ENCODE measurements at regions not wholly inside any gene's neighbourhood (a gene's known extent, or its start where the extent isn't known, plus 50 kb on each side); places are given as distances from the start of the nearest gene placed in this dataset.

DNA sequence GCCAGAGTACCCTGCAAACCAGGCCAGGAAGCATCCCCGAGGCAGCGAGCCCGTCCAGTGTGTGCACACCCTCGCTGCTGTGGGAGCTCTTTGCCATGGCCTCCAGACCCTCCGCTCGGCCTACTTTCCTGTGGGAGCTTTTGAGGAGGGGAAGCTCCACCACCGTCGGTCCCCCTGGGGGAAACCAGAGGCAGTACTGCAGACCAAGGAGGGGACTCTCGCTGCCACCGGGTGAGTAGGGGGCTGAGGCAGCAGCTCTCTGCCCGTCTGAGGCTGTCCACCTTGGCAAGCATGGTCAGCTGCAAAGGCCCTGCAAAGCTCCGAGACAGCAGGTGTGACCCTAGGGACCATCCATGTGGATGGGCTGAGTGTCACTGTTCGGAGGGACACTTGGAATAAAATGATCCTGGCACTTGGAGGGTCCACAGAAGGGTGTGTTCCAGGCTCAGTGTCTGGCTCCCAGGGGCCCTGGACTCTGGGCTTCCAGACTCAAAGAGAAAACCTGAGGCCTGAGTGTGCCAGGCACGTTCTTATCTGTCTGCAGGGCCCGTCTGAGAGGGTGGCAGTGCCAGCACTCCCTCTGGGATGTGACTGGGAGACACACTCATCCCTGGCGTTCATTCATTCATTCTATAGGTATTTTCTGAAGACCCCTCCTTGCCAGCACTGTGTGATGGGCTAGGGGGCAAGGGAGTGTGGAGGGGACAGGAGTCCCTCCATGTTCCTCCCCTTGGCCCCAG is 282.8 kb upstream of the HS6ST1 start:
- CTCF ChIA-PET, result no interaction called here
- POLR2A ChIA-PET, result no interaction called here
- ATAC-seq, result no peak
- H3K9me3 Mint-ChIP-seq, result no peaks in the 10 kb centered on the region
- no peaks in the 10 kb centered on the region for H3K27me3 Mint-ChIP-seq (ENCODE audit: low read depth)
- no peak for DNase-seq (ENCODE audit: low spot score)
- no peak overlapping the region for H3K4me3 Mint-ChIP-seq
- TF ChIP-seq GRHL2 (CRISPR knock-in tag; IDR thresholded peaks at IDR 0.05; ENCODE audit: insufficient replicate concordance, severe bottlenecking) (no peak), ZNF423 (CRISPR knock-in tag; IDR thresholded peaks at IDR 0.05) (no peak), ZNF317 (CRISPR knock-in tag; IDR thresholded peaks at IDR 0.05; ENCODE audit: borderline replicate concordance, low read depth) (no peak), ZNF138 (CRISPR knock-in tag; conservative IDR thresholded peaks at IDR 0.05) (no peak), TEAD4 (CRISPR knock-in tag; IDR thresholded peaks at IDR 0.05) (no peak)
- TF ChIP-seq, protein P1, sequence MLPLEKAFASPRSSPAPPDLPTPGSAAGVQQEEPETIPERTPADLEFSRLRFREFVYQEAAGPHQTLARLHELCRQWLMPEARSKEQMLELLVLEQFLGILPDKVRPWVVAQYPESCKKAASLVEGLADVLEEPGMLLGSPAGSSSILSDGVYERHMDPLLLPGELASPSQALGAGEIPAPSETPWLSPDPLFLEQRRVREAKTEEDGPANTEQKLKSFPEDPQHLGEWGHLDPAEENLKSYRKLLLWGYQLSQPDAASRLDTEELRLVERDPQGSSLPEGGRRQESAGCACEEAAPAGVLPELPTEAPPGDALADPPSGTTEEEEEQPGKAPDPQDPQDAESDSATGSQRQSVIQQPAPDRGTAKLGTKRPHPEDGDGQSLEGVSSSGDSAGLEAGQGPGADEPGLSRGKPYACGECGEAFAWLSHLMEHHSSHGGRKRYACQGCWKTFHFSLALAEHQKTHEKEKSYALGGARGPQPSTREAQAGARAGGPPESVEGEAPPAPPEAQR (CRISPR knock-in tag; IDR thresholded peaks at IDR 0.05), result no peak
- H3K36me3 Mint-ChIP-seq, result no peaks in the 10 kb centered on the region
- H3K27ac Mint-ChIP-seq, result no peak overlapping the region
- H3K4me1 Mint-ChIP-seq, result no peaks in the 10 kb centered on the region

DNA sequence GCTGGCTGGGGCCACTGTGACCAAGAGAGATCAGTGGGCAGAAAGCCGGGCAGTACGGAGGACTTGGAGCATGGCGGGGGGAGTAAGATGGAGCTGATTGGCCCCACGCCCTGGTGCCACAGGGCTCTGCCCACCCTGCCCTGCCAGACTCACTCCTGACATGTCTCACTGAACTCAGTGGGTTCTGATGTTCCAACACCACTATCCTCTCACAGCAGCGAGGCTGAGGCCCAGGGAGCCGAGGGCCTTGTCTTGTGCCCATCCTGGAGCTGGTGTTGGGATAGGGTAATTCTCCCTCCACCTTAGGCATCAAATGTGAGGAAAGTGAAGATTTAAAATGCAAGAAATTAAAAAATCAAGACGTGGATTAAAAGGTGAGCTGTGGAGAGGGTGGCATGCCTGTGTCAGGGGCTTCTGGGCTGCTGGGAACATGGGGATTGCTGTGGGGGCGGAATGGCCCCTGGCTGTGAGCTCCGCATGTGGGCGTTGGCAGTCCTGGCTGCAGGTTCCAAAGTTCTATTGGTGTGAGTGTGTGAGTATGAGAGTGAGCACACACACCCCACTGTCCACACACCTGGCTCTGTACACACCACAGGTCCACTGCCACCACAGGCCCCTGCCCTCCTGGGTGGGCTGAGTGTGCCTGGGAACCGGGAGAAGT is 283.5 kb upstream of the HS6ST1 start:
- Mint-ChIP-seq H3K4me3 (no peak overlapping the region), H3K9me3 (no peaks in the 10 kb centered on the region), H3K4me1 (no peaks in the 10 kb centered on the region), H3K27me3 (ENCODE audit: low read depth) (no peaks in the 10 kb centered on the region), H3K27ac (no peak overlapping the region), H3K36me3 (no peaks in the 10 kb centered on the region)
- TF ChIP-seq SMAD4 (CRISPR knock-in tag; IDR thresholded peaks at IDR 0.05) (no peak), TEAD4 (CRISPR knock-in tag; IDR thresholded peaks at IDR 0.05) (no peak), NR1H2 (CRISPR knock-in tag; IDR thresholded peaks at IDR 0.05) (no peak), NFE2L1 (CRISPR knock-in tag; IDR thresholded peaks at IDR 0.05) (no peak), ZNF219 (CRISPR knock-in tag; IDR thresholded peaks at IDR 0.05; ENCODE audit: borderline replicate concordance) (no peak), HMGA2 (CRISPR knock-in tag; IDR thresholded peaks at IDR 0.05) (no peak), ELF4 (CRISPR knock-in tag; IDR thresholded peaks at IDR 0.05; ENCODE audit: low read depth) (no peak), NR2C2 (CRISPR knock-in tag; IDR thresholded peaks at IDR 0.05) (no peak), TCF7 (CRISPR knock-in tag; IDR thresholded peaks at IDR 0.05; ENCODE audit: low read depth) (no peak), NFYB (CRISPR knock-in tag; conservative IDR thresholded peaks at IDR 0.05; ENCODE audit: low read depth) (no peak), SMAD3 (CRISPR knock-in tag; IDR thresholded peaks at IDR 0.05; ENCODE audit: borderline replicate concordance) (no peak)
- TF ChIP-seq, protein P2, sequence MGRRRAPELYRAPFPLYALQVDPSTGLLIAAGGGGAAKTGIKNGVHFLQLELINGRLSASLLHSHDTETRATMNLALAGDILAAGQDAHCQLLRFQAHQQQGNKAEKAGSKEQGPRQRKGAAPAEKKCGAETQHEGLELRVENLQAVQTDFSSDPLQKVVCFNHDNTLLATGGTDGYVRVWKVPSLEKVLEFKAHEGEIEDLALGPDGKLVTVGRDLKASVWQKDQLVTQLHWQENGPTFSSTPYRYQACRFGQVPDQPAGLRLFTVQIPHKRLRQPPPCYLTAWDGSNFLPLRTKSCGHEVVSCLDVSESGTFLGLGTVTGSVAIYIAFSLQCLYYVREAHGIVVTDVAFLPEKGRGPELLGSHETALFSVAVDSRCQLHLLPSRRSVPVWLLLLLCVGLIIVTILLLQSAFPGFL (CRISPR knock-in tag; IDR thresholded peaks at IDR 0.05; ENCODE audit: borderline replicate concordance), result no peak
- TF ChIP-seq, protein P3, sequence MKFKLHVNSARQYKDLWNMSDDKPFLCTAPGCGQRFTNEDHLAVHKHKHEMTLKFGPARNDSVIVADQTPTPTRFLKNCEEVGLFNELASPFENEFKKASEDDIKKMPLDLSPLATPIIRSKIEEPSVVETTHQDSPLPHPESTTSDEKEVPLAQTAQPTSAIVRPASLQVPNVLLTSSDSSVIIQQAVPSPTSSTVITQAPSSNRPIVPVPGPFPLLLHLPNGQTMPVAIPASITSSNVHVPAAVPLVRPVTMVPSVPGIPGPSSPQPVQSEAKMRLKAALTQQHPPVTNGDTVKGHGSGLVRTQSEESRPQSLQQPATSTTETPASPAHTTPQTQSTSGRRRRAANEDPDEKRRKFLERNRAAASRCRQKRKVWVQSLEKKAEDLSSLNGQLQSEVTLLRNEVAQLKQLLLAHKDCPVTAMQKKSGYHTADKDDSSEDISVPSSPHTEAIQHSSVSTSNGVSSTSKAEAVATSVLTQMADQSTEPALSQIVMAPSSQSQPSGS (CRISPR knock-in tag; IDR thresholded peaks at IDR 0.05; ENCODE audit: borderline replicate concordance, low read depth), result no peak
- TF ChIP-seq, protein P4, sequence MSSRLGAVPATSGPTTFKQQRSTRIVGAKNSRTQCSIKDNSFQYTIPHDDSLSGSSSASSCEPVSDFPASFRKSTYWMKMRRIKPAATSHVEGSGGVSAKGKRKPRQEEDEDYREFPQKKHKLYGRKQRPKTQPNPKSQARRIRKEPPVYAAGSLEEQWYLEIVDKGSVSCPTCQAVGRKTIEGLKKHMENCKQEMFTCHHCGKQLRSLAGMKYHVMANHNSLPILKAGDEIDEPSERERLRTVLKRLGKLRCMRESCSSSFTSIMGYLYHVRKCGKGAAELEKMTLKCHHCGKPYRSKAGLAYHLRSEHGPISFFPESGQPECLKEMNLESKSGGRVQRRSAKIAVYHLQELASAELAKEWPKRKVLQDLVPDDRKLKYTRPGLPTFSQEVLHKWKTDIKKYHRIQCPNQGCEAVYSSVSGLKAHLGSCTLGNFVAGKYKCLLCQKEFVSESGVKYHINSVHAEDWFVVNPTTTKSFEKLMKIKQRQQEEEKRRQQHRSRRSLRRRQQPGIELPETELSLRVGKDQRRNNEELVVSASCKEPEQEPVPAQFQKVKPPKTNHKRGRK (CRISPR knock-in tag; IDR thresholded peaks at IDR 0.05; ENCODE audit: borderline replicate concordance), result no peak
- TF ChIP-seq, protein P5, sequence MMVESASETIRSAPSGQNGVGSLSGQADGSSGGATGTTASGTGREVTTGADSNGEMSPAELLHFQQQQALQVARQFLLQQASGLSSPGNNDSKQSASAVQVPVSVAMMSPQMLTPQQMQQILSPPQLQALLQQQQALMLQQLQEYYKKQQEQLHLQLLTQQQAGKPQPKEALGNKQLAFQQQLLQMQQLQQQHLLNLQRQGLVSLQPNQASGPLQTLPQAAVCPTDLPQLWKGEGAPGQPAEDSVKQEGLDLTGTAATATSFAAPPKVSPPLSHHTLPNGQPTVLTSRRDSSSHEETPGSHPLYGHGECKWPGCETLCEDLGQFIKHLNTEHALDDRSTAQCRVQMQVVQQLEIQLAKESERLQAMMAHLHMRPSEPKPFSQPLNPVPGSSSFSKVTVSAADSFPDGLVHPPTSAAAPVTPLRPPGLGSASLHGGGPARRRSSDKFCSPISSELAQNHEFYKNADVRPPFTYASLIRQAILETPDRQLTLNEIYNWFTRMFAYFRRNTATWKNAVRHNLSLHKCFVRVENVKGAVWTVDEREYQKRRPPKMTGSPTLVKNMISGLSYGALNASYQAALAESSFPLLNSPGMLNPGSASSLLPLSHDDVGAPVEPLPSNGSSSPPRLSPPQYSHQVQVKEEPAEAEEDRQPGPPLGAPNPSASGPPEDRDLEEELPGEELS (CRISPR knock-in tag; IDR thresholded peaks at IDR 0.05), result no peak
- TF ChIP-seq, protein P6, sequence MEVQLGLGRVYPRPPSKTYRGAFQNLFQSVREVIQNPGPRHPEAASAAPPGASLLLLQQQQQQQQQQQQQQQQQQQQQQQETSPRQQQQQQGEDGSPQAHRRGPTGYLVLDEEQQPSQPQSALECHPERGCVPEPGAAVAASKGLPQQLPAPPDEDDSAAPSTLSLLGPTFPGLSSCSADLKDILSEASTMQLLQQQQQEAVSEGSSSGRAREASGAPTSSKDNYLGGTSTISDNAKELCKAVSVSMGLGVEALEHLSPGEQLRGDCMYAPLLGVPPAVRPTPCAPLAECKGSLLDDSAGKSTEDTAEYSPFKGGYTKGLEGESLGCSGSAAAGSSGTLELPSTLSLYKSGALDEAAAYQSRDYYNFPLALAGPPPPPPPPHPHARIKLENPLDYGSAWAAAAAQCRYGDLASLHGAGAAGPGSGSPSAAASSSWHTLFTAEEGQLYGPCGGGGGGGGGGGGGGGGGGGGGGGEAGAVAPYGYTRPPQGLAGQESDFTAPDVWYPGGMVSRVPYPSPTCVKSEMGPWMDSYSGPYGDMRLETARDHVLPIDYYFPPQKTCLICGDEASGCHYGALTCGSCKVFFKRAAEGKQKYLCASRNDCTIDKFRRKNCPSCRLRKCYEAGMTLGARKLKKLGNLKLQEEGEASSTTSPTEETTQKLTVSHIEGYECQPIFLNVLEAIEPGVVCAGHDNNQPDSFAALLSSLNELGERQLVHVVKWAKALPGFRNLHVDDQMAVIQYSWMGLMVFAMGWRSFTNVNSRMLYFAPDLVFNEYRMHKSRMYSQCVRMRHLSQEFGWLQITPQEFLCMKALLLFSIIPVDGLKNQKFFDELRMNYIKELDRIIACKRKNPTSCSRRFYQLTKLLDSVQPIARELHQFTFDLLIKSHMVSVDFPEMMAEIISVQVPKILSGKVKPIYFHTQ (CRISPR knock-in tag; IDR thresholded peaks at IDR 0.05), result no peak
- no peak for ATAC-seq
- ChIA-PET CTCF (no interaction called here), POLR2A (no interaction called here)
- DNase-seq (ENCODE audit: low spot score), result no peak
